WERI-Rb-1 (cell line): ENCODE measurements at regions not wholly inside any gene's neighbourhood (a gene's known extent, or its start where the extent isn't known, plus 50 kb on each side); places are given as distances from the start of the nearest gene placed in this dataset.

ENCODE experiments used
- DNase-seq: peaks from one replicate; pipeline ENCODE4 v3.0.0-alpha.2; 2020
- H3K27ac ChIP-seq: fragments of 250-450 bp; sonication (Bioruptor Pico); 2 replicates; pipeline ENCODE4 v1.5.1; 2020; ENCODE audit warnings: mild to moderate bottlenecking, moderate library complexity
- H3K27me3 ChIP-seq: fragments of 250-450 bp; sonication (Bioruptor Pico); 2 replicates; pipeline ENCODE4 v1.5.1; 2021; ENCODE audit warnings: mild to moderate bottlenecking, low read depth, moderate library complexity; ENCODE audit not compliant: insufficient read depth, severe bottlenecking
- H3K36me3 ChIP-seq: fragments of 250-450 bp; sonication (Bioruptor Pico); 2 replicates; pipeline ENCODE4 v1.5.1; 2020; ENCODE audit warnings: mild to moderate bottlenecking, moderate library complexity
- H3K4me3 ChIP-seq: 2 replicates; pipeline ENCODE4 v1.5.1; 2011; ENCODE audit warnings: low read depth, mild to moderate bottlenecking, control low read depth, low read length
- H3K9me3 ChIP-seq: fragments of 250-450 bp; sonication (Bioruptor Pico); 2 replicates; pipeline ENCODE4 v1.5.1; 2021; ENCODE audit warnings: mild to moderate bottlenecking, moderate library complexity; ENCODE audit not compliant: severe bottlenecking
- CTCF ChIP-seq: IDR thresholded peaks from 2 replicates; pipeline ENCODE4 v1.5.1; 2011; ENCODE audit warnings: low read depth, mild to moderate bottlenecking, control low read depth, inconsistent platforms, low read length

- TF ChIP-seq CTCF = no peak
Observed at GRCh38 chr2:52676056-52676455, 1091.5 kb upstream of the CHAC2 start.

GRCh38 chr2:52668724-52669123 is 1098.9 kb upstream of the CHAC2 start:
- Histone ChIP-seq H3K27me3 (no peaks in the 10 kb centered on the region), H3K9me3 (no peaks in the 10 kb centered on the region), H3K4me3 (no peak overlapping the region), H3K27ac (no peak overlapping the region), H3K36me3 (no peaks in the 10 kb centered on the region)
- TF ChIP-seq CTCF = no peak
- DNase-seq = no peak

More at GRCh38 chr2:52676056-52676455, 1091.5 kb upstream of the CHAC2 start:
- no peak for DNase-seq
- Histone ChIP-seq H3K4me3 (no peak overlapping the region), H3K36me3 (no peaks in the 10 kb centered on the region), H3K9me3 (no peaks in the 10 kb centered on the region), H3K27ac (no peak overlapping the region), H3K27me3 (no peaks in the 10 kb centered on the region)

- H3K9me3 ChIP-seq = no peaks in the 10 kb centered on the region
- TF ChIP-seq CTCF = no peak
Observed at GRCh38 chr2:52659546-52659945, 1108.1 kb upstream of the CHAC2 start.

GRCh38 chr2:52658598-52658997 is 1109.0 kb upstream of the CHAC2 start:
- DNase-seq = no peak
- no peaks in the 10 kb centered on the region for H3K27me3 ChIP-seq
- no peaks in the 10 kb centered on the region for H3K9me3 ChIP-seq
- no peak for TF ChIP-seq CTCF
- H3K27ac ChIP-seq = no peak overlapping the region
- H3K36me3 ChIP-seq = no peaks in the 10 kb centered on the region
- H3K4me3 ChIP-seq = no peak overlapping the region

More at GRCh38 chr2:52659546-52659945, 1108.1 kb upstream of the CHAC2 start:
- Histone ChIP-seq H3K4me3 (no peak overlapping the region), H3K27ac (no peak overlapping the region), H3K27me3 (no peaks in the 10 kb centered on the region), H3K36me3 (no peaks in the 10 kb centered on the region)
- no peak for DNase-seq

GRCh38 chr2:52639692-52640091 is 1127.9 kb upstream of the CHAC2 start:
- H3K9me3 ChIP-seq = no peaks in the 10 kb centered on the region
- H3K36me3 ChIP-seq = no peaks in the 10 kb centered on the region
- no peak for DNase-seq
- H3K27me3 ChIP-seq = no peaks in the 10 kb centered on the region
- no peak for TF ChIP-seq CTCF
- no peak overlapping the region for H3K27ac ChIP-seq
- no peak overlapping the region for H3K4me3 ChIP-seq

- TF ChIP-seq CTCF = peak; percentile 26; the same call in 1 of the 2 replicates
- no peaks in the 10 kb centered on the region for H3K36me3 ChIP-seq
Observed at GRCh38 chr2:52632543-52632942, 1135.1 kb upstream of the CHAC2 start.

More at GRCh38 chr2:52632543-52632942, 1135.1 kb upstream of the CHAC2 start:
- Histone ChIP-seq H3K27ac (no peak overlapping the region), H3K27me3 (no peaks in the 10 kb centered on the region), H3K4me3 (no peak overlapping the region), H3K9me3 (no peaks in the 10 kb centered on the region)
- DNase-seq = peak; percentile 51
